WI38 (cell line): ENCODE measurements at regions not wholly inside any gene's neighbourhood (a gene's known extent, or its start where the extent isn't known, plus 50 kb on each side); places are given as distances from the start of the nearest gene placed in this dataset.

Experiments
- H3K4me3 ChIP-seq: 2 replicates; pipeline ENCODE4 v1.5.1; 2011; ENCODE audit warnings: low read depth, mild to moderate bottlenecking, control low read depth, low read length
- CTCF ChIP-seq: IDR thresholded peaks from 2 replicates; pipeline ENCODE4 v1.5.1; 2012; ENCODE audit warnings: low read depth, mild to moderate bottlenecking, control low read depth, low read length

- H3K4me3 ChIP-seq, result no peak overlapping the region
- no peak for TF ChIP-seq CTCF
Measured at GRCh38 chr6:4503700-4504099, 272.5 kb upstream of the CDYL start.

DNA sequence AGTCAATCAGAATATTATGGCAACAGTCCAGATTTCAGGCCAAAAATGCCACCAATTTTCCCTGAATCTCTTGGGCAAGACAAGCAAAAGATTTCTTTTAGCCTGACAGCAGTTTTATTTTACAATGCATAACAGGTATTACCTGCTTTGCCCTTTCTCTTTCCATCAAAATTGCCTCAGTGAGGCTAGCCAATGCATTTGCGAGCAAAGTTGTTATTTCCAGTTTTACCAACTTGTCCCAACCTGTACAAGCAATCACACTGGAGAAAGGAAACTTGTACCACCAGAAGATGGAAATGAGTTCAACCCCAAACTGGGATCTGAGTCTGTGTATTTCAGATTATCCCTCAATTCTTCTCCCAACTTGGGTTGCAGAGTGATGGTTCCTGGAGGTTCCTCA, 279.9 kb upstream of the CDYL start:
- TF ChIP-seq CTCF, result no peak
- no peak overlapping the region for H3K4me3 ChIP-seq

DNA sequence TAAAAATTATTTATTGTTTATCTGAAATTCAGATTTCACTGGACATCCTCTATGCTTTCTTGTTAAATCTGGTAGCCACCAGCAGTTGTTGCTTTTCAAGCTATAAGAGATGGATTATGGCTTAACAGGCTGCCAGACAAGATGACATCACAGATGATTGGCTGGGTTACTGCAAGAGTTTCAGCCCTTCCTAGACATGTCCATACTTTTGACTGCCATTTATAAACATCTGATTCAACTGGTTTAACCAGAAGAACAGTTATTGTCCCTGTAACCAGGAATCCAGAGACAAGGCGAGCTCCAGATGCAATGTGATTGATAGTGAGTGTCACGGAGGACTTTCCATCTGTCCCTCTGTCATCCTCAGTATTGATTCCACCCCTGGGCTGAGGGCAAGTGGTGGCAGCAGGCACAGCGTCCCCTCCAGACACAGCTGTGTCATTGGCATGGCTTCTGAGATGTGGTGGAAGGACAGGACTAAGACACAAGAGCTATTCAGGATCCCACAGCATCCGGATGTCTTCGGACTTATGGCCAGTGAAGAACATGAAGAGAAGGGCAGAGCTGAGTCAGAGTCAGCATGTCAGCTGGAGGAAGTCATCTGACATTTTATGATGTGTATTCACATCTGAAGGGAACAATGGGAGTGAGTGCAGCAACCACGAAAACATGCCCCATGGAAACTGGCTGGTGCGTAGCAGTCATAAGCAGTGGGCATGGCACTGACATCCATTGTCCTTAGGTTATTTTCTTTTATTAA, 284.5 kb upstream of the CDYL start:
- no peak overlapping the region for H3K4me3 ChIP-seq
- no peak for TF ChIP-seq CTCF

DNA sequence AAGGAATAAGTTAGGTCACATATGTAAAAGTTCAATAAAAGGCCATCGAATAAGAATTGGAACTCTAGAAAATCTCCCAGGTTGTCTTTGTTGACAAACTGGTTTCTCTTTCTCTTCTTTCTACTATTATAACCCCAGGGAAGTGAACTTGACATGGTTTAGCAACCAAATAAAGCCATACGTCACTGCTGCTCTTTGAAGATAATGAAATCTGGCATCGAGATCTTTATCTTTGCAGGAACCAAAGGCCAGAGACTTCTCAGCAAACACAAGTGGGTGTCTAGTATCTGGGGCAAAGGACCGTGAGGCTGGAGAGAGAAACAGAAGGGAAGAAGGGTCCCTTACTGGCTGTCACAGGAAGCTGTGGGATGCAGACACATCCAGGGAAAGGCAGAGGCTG, 286.7 kb upstream of the CDYL start:
- TF ChIP-seq CTCF, result no peak
- no peak overlapping the region for H3K4me3 ChIP-seq

DNA sequence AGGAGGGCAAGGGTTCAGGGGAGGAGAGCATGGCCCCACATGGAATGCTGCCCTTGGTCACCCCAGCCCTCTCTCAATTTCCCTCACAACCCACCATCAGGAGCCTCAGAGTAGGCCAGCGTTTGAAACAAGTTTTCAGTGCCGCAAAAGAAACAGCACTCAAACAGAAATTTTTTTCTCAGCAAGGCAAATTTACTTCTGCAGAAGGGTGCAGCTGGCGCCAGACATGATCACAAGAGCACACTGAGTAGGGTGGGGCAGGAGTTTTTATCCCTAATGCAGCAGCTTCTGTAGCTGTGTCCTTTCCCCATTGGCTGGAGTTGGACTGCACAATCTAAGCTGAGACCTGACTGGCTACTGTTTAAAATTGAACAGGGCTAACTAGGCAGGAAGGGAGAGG, 287.8 kb upstream of the CDYL start:
- TF ChIP-seq CTCF, result no peak
- no peak overlapping the region for H3K4me3 ChIP-seq

DNA sequence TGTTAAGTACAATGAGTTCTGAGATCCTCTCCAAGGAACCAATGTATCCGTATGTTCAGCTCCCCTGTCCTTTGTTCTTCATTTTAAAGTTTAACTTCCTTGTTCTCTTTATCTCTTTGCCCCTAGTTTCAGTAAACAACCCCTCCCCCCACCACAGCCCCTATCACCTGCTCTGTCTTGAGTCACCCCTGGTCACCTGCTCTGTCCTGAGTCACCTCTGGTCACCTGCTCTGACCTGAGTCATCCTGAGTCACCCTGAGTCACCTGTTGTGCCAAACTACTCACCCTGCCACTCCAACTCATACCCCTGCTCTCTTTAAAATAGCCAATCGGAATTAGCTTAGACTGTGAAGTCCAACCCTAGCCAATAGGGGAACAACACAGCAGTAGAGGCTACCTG, 288.7 kb upstream of the CDYL start:
- no peak for TF ChIP-seq CTCF
- H3K4me3 ChIP-seq, result no peak overlapping the region

- no peak for TF ChIP-seq CTCF
- no peak overlapping the region for H3K4me3 ChIP-seq
Measured at GRCh38 chr6:4486568-4487315, 289.5 kb upstream of the CDYL start.
